Left ventricle myocardium inferior (tissue), 1 donor: ENCODE measurements at regions not wholly inside any gene's neighbourhood (a gene's known extent, or its start where the extent isn't known, plus 50 kb on each side); places are given as distances from the start of the nearest gene placed in this dataset.

Source experiments
- DNase-seq: peaks from one replicate; pipeline ENCODE4 v3.0.0-alpha.2; 2020
- H3K27ac ChIP-seq: fragments of 200-600 bp; replicated peaks from 2 replicates; pipeline ENCODE4 v1.8.0; 2021
- H3K27me3 ChIP-seq: fragments of 200-600 bp; 2 replicates; pipeline ENCODE4 v1.8.0; 2021; ENCODE audit warnings: low read depth
- H3K36me3 ChIP-seq: fragments of 200-600 bp; 2 replicates; pipeline ENCODE4 v1.8.0; 2021
- H3K4me1 ChIP-seq: fragments of 200-600 bp; 2 replicates; pipeline ENCODE4 v1.8.0; 2021
- H3K4me3 ChIP-seq: fragments of 200-600 bp; 2 replicates; pipeline ENCODE4 v1.8.0; 2021; ENCODE audit warnings: mild to moderate bottlenecking, moderate library complexity
- H3K9me3 ChIP-seq: fragments of 200-600 bp; replicated peaks from 2 replicates; pipeline ENCODE4 v1.8.0; 2021
- intact Hi-C: fragments of 100-400 bp; cut with micrococcal nuclease; formaldehyde crosslinking; loops from one replicate; pipeline ENCODE4 v1.11.0; 2022
- TF ChIP-seq, protein P1 (sequence below): fragments of 200-600 bp; IDR thresholded peaks from 2 replicates; pipeline ENCODE4 v1.8.0; 2021; ENCODE audit warnings: antibody characterized with exemption, mild to moderate bottlenecking, borderline replicate concordance
- donor health status: DM: no; HTN: yes; CAD: no; lungs with severe emphysema.

GRCh38 chr1:229192031-229192430 lies 78.9 kb upstream of the RAB4A start:
- Histone ChIP-seq H3K27ac (no peak overlapping the region), H3K9me3 (no peaks in the 10 kb centered on the region), H3K36me3 (no peaks in the 10 kb centered on the region), H3K27me3 (no peaks in the 10 kb centered on the region), H3K4me3 (no peak overlapping the region), H3K4me1 (no peaks in the 10 kb centered on the region)
- TF ChIP-seq, protein P1, sequence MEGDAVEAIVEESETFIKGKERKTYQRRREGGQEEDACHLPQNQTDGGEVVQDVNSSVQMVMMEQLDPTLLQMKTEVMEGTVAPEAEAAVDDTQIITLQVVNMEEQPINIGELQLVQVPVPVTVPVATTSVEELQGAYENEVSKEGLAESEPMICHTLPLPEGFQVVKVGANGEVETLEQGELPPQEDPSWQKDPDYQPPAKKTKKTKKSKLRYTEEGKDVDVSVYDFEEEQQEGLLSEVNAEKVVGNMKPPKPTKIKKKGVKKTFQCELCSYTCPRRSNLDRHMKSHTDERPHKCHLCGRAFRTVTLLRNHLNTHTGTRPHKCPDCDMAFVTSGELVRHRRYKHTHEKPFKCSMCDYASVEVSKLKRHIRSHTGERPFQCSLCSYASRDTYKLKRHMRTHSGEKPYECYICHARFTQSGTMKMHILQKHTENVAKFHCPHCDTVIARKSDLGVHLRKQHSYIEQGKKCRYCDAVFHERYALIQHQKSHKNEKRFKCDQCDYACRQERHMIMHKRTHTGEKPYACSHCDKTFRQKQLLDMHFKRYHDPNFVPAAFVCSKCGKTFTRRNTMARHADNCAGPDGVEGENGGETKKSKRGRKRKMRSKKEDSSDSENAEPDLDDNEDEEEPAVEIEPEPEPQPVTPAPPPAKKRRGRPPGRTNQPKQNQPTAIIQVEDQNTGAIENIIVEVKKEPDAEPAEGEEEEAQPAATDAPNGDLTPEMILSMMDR = no peak
- DNase-seq = no peak
- intact Hi-C loops = no loop called here

GRCh38 chr1:229192853-229193252 lies 78.1 kb upstream of the RAB4A start:
- TF ChIP-seq, protein P1 = no peak
- Histone ChIP-seq H3K4me1 (no peaks in the 10 kb centered on the region), H3K36me3 (no peaks in the 10 kb centered on the region), H3K27me3 (no peaks in the 10 kb centered on the region), H3K4me3 (no peak overlapping the region), H3K9me3 (no peaks in the 10 kb centered on the region), H3K27ac (no peak overlapping the region)
- intact Hi-C loops = no loop called here
- DNase-seq = no peak

GRCh38 chr1:229194096-229194495 lies 76.8 kb upstream of the RAB4A start:
- no peak for DNase-seq
- TF ChIP-seq, protein P1 = no peak
- intact Hi-C loops = no loop called here
- Histone ChIP-seq H3K27ac (no peak overlapping the region), H3K4me1 (no peaks in the 10 kb centered on the region), H3K27me3 (no peaks in the 10 kb centered on the region), H3K4me3 (no peak overlapping the region), H3K36me3 (no peaks in the 10 kb centered on the region), H3K9me3 (no peaks in the 10 kb centered on the region)

DNA sequence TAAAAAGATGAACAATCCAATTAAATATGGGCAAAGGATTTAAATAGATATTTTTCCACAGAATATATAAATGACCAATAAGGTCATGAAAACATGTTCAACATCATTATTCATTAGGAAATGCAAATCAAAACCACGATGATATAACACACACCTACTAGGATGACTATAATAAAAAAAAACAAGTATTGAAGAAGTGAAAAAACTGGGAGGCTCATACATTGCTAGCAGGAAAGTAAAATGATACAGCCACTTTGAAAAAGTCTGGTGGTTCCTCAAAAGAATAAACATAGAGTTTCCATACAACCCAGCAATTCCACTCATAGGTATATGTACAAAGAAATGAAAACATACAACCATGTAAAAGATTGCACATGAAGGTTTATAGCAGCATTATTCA lies 75.7 kb upstream of the RAB4A start:
- Histone ChIP-seq H3K36me3 (no peaks in the 10 kb centered on the region), H3K27ac (no peak overlapping the region), H3K27me3 (no peaks in the 10 kb centered on the region), H3K4me3 (no peak overlapping the region), H3K4me1 (no peaks in the 10 kb centered on the region), H3K9me3 (no peaks in the 10 kb centered on the region)
- intact Hi-C loops = no loop called here
- no peak for DNase-seq
- TF ChIP-seq, protein P1 = no peak

DNA sequence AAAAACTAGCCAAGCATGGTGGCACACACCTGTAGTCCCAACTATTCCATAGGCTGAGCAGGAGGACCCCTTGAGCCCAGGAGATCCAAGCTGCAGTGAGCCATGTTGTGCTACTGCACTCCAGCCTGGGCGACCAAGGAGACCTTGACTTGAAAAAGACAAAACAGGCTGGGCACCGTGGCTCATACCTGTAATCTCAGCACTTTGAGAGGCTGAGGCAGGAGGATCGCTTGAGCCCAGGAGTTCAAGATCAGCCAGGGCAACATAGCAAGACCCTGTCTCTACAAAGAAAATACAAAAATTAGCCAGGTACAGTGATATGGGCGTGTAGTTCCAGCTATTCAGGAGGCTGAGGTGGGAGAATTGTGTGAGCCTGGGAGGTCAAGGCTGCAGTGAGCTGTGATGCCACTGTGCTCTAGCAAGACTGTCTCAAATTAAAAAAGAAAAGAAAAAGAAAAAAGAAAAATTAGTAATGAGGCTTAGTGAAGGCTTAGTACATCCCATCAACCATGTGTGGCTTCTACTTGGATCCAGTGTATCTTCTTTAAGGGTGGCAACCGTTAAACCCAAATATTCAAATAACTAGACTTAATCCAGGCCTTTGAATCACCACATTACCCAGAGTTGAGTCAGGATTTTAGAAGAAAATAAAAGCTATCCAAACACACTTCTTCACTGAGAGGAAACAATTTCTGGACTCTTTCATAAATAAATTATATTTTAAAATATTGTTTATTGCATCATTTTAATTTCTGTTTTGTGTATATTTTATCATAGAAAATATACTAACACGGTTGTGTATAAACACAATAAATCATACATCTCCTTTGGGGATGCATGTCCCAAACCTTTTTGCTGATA lies 74.3 kb upstream of the RAB4A start:
- Histone ChIP-seq H3K36me3 (no peaks in the 10 kb centered on the region), H3K27me3 (no peaks in the 10 kb centered on the region), H3K27ac (no peak overlapping the region), H3K4me1 (no peaks in the 10 kb centered on the region), H3K9me3 (no peaks in the 10 kb centered on the region), H3K4me3 (no peak overlapping the region)
- TF ChIP-seq, protein P1 = no peak
- intact Hi-C loops = no loop called here
- DNase-seq = no peak
